Stimulated activated CD8-positive, alpha-beta memory T cell treated with anti-CD3 and anti-CD28 coated beads, Interleukin-12 subunit alpha, Interleukin-12 subunit beta, amount 100 ng/mL, for 1 hour (primary cell): ENCODE measurements at regions not wholly inside any gene's neighbourhood (a gene's known extent, or its start where the extent isn't known, plus 50 kb on each side); places are given as distances from the start of the nearest gene placed in this dataset.
"Not testable (repeated sequence)": the region's sequence is repeated elsewhere in the genome, so short reads cannot be mapped to it uniquely, and the experiment has no call there.

Experiments
- DNase-seq: peaks from one replicate; pipeline ENCODE4 v3.0.0-alpha.2; 2020; ENCODE audit warnings: low read depth

- no peak for DNase-seq
Measured at GRCh38 chr6:155587817-155588216, 132.2 kb upstream of the NOX3 start.

- DNase-seq = no peak
Measured at GRCh38 chr6:155586090-155586489, 130.5 kb upstream of the NOX3 start.

GRCh38 chr6:155584006-155584405 lies 128.4 kb upstream of the NOX3 start:
- no peak for DNase-seq

- no peak for DNase-seq
Measured at GRCh38 chr6:155582016-155582991, 126.7 kb upstream of the NOX3 start.

- DNase-seq = no peak
Measured at GRCh38 chr6:155580904-155581303, 125.3 kb upstream of the NOX3 start.

- no peak for DNase-seq
Measured at GRCh38 chr6:155578251-155578650, 122.6 kb upstream of the NOX3 start.

GRCh38 chr6:155561966-155562364 lies 106.3 kb upstream of the NOX3 start:
- no peak for DNase-seq

GRCh38 chr6:155561257-155561965 lies 105.8 kb upstream of the NOX3 start:
- no peak for DNase-seq

GRCh38 chr6:155549928-155550327 lies 94.3 kb upstream of the NOX3 start:
- no peak for DNase-seq

GRCh38 chr6:155549028-155549798 lies 93.6 kb upstream of the NOX3 start:
- DNase-seq = no peak

GRCh38 chr6:155548576-155548975 lies 92.9 kb upstream of the NOX3 start:
- DNase-seq = no peak

- no peak for DNase-seq
Measured at GRCh38 chr6:155544677-155545076, 89.0 kb upstream of the NOX3 start.

- DNase-seq = no peak
Measured at GRCh38 chr6:155543166-155543847, 87.7 kb upstream of the NOX3 start.

- DNase-seq = no peak
Measured at GRCh38 chr6:155542036-155542435, 86.4 kb upstream of the NOX3 start.

GRCh38 chr6:155538708-155539390 lies 83.2 kb upstream of the NOX3 start:
- no peak for DNase-seq

- DNase-seq = no peak
Measured at GRCh38 chr6:155534678-155535077, 79.0 kb upstream of the NOX3 start.

GRCh38 chr6:155530219-155530834 lies 74.7 kb upstream of the NOX3 start:
- no peak for DNase-seq

GRCh38 chr6:155529814-155530213 lies 74.2 kb upstream of the NOX3 start:
- DNase-seq = not testable (repeated sequence)

GRCh38 chr6:155528982-155529453 lies 73.4 kb upstream of the NOX3 start:
- no peak for DNase-seq

GRCh38 chr6:155528335-155528734 lies 72.7 kb upstream of the NOX3 start:
- no peak for DNase-seq

- no peak for DNase-seq
Measured at GRCh38 chr6:155527443-155527842, 71.8 kb upstream of the NOX3 start.
